GM04504 (cell line): ENCODE measurements at regions not wholly inside any gene's neighbourhood (a gene's known extent, or its start where the extent isn't known, plus 50 kb on each side); places are given as distances from the start of the nearest gene placed in this dataset.

ENCODE experiments used
- DNase-seq: peaks from one replicate; pipeline ENCODE4 v3.0.0-alpha.2; 2012; ENCODE audit warnings: low read depth

DNA sequence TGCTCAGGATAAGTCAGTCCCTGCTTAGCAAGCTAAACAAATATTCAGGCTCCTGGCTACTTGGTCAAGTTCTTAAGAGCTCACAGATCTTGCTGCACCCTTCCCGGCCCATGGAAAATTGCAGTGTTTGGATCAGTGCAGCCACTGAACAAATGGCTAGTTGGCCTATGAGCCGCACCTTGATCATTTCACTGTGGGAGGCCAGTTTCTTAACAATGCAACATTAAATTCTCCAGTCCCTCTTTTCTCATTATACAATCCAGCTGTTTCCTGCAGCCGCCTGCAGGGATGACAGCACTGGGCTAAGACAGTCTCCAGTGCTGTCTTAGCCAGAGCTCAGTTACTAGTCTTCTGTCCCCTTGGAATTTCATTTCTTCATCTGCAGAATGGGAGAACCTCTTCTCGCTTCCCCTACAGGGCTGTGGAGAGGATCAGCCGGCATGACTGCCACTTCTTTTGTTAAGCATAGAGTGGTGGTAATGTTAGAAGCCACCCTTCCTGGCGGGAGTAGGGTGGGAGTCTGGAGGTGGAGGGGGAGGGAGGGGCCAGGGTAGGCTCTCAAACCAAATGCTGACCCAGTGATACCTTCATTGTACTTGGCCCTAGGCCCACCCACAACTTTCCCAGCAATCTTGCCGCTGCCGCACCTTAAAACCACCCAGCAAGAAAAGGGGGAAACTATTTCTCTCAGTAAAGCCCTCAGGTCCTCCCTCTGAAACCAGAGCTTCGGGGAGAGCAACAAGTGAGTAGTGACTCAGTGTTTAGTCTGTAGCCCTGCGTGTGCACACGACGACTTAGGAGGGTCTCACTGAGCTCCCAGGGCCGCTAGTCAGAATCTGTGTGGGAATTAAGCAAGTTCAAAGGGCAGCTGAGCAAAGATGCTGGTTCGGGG, 145.7 kb downstream of the NUAK1 start:
- no peak for DNase-seq

DNA sequence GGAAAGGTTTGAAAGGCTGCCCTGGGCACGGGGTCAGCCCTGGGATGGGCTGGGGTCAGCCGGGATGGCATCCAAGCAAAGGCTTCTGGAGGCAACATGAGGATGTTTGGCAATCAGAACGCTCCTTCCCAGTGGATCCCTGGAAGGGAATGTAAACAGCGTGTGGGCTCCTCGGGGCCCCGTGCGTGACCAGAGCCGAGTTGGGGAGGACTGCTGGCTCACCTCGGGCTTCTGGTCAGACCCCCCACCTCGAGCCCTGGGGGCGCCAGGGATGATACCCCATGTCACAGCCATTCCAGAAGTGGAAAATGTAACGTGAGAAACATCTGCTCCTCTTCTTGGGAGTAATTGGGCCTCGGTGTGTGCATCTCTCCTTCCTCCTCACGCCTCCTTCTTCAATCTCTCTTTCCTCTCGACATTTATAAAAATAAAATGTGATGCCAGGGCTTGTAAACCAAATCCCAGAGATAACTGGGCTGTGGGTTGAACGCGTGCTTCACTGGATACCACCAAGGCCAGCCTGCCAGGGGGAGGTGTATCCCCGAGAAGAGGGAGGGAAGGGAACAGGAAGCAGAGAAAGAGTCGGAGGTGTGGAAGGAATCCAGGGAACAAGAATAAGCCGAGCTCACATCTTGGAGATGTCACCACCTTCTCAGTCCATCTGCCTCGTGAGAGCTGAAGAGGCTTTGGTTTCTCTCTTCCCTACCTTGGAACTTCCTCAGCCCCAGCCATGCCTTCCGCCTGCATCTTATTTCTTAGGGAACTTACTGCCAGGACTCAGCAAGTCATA, 144.8 kb downstream of the NUAK1 start:
- DNase-seq = no peak

DNA sequence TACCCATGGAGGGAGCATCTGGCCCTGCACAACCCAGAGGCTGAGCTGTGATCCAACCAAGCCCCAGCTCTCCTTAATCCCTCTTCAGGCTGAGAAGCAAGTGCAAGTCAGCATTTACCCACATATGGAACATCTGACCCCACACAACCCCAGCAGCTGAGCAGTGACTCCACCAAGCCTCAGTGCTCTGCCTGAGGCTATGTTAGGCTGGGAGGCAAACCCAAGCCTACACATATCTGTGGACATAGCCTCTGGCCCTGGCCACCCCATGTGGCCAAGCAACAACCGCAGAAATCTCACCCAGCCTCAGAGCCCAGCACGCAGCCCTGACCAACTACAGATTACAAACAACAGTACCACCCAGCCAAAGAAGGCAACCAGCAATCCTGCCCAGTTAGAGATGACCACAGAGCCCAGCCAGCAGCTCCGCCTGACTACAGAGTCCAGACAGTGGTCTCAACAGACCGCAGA, 142.8 kb downstream of the NUAK1 start:
- DNase-seq = no peak

DNA sequence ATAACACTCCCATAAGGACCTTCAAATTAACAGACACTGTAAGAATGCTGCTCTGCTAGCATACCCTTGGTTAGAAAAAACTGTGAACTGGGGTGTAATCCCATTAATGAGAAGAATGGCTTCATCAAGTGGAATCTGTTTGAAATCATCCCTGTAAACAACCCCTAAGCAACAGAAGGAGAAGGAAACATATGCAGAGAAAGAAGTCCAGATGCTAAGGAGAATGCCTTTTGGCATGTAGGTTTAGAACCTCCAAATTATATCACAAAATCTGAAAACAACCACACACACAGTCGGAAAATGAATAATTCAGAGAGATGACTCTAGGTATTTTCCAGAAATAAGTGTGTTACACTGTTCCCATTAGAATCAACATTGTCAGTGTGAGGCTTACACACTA, 140.2 kb downstream of the NUAK1 start:
- DNase-seq = no peak

DNA sequence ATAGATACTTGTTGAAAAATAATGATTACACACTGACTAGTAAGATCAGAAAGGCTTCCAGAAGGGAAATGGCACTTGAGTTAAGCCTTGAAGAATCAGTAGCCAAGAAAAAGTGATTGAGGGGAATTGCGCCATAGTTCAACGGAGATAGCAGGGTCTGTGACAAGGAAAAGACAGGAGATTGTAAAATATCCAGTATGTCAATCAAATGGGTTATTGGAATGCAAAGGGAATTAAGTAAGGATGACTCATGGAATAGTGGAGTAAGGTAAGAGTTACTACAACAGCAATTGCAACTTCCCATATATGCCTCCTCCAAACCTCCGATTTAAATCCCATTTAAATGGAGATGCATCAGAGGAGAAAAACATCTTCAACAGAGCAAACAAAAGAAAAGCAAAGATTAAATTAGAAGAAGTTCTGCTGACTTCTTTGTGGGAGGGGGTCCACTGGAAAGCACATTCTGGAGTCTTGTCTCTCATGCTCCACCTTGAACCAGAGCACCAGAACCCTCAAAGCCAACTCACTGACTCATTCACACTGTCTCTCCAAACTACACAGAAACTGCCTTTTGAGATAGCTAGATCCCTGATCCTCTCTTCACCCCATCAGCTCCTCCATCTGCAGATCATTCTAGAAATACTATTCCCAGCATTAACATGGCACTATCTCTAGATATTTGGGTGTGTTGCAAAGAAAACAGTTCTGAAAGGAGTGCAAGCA, 138.2 kb downstream of the NUAK1 start:
- DNase-seq = no peak

DNA sequence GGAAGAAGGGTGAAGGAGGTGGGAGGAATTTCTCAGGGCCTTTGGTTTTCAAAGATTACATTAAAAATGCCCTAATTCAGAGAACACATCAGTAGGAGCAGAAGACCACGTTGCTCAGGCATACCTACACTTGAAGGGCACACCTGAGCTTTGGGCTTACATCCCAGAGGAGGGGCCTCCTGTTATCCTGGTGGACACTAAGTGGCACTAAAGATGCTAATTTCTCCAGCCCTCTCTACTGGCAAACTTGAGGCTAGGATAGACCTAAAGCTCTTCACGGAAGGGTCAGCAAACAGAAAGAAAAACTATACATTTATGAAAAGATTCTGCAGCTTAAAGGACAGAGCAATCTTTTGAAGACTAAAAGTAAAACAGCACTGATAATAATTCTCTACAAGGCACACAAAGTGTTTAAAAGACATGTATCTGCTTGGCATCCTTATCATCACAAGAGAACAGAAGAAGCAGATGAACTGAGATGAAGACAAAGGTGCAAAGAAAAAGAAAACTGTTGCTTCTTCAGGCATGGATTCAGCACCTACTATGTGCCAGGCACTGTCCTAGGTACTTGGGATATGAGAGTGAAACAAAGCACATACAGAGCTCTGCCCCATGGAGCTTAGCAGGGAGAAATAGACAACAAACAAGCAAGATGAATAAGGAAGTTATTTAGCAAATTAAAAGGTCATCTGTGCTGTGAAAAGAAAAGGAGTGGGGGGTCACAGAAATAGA, 137.5 kb downstream of the NUAK1 start:
- DNase-seq = no peak

DNA sequence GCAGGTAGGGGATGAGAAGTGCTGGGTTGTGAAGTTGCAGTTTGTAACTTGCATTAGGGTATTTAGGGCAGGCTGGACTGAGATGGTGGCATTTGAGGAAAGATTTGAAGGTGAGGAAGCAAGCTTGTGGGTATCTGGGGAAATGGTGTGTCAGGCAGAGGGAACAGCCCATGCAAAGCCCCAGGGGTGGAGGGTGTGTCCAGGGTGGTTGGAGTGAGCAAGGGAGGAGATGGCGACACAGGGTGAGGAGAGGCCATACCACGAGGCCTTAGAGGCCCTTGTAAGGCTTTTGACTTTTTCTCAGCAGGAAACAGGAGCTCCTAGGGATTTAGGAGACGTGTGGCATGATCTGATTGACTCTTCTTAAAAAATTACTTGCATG, 136.9 kb downstream of the NUAK1 start:
- no peak for DNase-seq

DNA sequence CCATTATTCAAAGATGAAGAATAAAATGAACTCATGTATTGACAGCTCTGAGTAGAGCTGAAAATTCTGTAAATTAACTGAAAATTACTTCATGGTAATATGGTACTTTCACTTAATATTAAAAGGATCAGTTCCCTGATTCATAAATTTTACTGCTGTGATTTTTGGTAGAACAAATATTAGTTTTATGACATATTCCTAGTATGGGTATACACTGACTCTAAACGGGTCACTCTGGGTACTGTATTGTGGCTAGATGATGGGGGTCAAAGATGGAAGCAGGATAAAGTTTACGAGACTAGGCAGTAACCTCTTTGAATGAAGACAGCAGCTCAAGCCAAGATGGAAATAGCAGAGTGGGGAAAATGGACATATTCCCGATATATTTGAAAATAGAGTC, 135.5 kb downstream of the NUAK1 start:
- DNase-seq = no peak

DNA sequence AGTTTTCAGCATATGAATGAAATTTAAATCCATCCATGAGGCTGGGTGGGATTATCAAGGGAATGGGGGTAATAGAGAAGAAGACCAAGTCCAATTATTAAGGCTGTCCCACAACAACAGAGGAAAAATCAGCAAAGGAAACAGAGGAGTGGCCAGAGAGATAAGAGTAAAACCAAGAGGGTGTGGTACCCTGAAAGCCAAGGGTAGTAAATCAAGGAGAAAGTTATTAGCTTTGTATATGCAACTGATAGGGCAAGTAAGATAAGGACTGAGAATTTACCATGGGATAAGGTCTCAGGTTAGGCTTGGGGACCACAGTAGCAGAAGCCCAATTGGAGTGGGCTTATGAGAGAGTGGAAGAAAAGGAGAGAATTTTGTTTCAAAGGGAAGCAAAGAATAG, 134.5 kb downstream of the NUAK1 start:
- DNase-seq = no peak

DNA sequence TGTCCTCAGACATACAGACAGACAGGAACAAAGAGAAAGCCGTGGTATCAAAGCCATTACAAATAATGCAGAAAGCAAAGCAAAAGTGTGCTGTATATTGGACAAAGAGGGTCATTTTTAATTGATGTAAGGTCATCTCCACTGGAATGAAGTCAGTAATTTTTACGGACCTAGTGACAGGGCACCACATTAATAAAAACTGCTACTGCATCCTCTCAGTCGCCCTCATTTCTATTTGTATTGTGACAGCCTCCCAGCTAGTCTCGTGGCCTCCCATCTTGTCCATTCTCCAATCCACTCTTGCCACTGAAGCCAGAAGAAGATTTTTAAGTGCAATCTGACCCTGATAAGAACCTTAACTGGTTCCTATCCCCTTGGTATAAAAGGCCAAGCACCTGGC, 132.4 kb downstream of the NUAK1 start:
- DNase-seq = no peak

DNA sequence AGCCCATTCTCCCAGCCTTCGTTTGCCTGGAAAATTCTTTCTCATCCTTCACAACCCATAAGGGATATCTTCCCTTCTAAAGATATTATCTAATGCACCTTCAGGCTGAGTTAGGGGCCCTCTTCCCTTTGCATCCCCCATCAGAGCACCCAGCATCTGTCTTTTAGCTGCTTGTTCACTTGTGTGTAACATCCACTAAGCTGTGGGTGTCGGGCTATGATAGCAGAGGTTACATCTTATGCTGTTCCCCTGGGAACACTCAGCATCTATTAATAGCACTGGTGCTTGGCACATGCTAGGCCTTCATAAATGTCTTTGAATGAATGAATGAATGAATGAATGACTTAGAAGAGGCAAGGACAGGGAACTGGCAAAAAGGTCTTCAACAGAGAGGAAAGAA, 131.8 kb downstream of the NUAK1 start:
- DNase-seq = no peak

DNA sequence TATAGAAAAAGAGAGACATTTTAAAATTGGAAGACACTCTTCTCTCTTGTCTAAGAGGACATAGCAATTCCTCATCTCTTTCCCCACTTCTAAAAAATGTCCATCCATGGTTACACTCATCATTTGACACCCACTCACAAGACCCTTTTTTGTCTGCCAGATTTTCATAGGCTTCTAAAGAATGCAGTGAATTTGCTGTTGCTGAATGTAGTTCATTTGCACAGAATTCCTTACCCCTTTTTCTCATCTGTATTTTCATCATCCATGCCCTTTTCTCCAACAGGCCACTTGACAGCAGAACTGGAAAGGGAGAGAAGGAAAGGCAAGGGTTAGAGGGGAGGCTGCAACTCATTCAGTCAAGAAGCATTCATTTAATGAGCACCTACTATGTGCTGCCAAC, 128.0 kb downstream of the NUAK1 start:
- DNase-seq = no peak
